GM19328 (cell line): ENCODE measurements at regions not wholly inside any gene's neighbourhood (a gene's known extent, or its start where the extent isn't known, plus 50 kb on each side); places are given as distances from the start of the nearest gene placed in this dataset.
"Not testable (repeated sequence)": the region's sequence is repeated elsewhere in the genome, so short reads cannot be mapped to it uniquely, and the experiment has no call there.

ENCODE experiments used
- ATAC-seq: cut with Tn5 transposase; IDR thresholded peaks from one replicate; pipeline ENCODE4 v1.9.1; 2021; ENCODE audit warnings: mild to moderate bottlenecking, moderate library complexity; ENCODE audit not compliant: unreplicated experiment

GRCh38 chr13:22770891-22771290 lies 409.9 kb upstream of the SGCG start:
- ATAC-seq: no peak

GRCh38 chr13:22773465-22773864 lies 407.3 kb upstream of the SGCG start:
- ATAC-seq: no peak

DNA sequence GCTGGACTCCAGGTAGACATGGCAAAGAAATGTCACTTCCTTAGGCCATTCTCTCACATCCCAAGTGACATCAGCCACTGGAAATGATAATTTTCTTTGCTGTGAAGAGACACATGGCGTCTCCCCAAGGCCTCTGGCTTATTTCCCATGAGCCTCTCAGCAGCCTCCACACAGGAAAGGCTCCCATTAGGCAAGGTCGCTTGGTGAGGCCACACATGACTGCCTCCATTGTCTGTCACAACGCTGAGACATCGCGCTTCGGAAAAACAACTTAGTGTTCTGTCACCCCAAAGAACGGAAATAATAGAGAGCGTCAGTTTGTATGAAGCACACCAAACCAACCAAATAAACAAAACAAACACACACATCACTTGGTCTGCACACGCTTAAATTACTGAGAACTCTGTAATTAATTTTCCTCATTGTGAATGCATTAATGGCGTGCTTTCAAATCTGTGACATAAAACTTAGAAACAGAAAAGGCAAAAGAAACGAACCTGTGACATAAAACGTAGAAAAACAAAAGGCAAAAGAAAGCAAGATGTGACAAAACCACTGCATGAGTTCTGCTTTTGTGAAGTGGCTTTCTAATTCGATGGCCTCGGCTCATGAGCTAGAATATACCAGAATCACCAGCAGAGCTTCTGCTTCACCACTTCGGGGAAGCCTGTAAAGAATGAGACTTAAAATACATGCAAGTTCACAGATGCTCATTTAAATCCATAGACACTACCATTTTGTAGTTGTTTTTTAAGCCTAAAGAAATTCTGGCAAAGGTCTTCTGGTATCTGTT lies 404.2 kb upstream of the SGCG start:
- ATAC-seq: no peak

- ATAC-seq: no peak
These were observed 403.6 kb upstream of the SGCG start for GRCh38 chr13:22777207-22777606.

DNA sequence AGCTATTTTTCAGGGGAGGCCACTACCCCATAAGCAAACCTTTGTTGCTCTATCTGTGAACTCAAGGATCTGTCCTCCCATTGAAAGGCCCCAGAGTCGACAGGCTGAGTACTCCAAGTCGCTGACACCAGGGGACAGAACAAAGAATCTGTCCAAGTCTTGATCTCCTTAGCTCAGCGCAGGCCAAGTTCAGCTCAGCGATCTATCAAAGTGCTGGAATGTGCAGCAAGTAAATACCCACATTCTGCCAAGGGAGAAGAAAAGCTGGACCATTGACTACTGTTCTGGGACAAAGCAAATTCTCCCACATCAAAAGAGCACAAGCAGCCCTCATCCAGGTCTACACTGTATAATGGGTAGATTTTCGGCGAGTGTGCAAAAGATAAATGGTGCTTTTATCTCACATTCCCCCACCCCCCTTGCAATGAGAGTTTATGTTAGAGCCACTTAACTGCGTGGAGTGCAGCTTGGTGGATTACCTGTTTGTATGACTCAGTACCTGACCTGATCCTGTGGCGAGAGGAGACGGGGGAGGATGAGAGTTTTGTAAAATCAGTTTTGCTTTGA lies 391.7 kb upstream of the SGCG start:
- no peak for ATAC-seq

- ATAC-seq: no peak
These were observed 390.9 kb upstream of the SGCG start for GRCh38 chr13:22789916-22790315.

GRCh38 chr13:22793598-22794134 lies 387.1 kb upstream of the SGCG start:
- no peak for ATAC-seq

DNA sequence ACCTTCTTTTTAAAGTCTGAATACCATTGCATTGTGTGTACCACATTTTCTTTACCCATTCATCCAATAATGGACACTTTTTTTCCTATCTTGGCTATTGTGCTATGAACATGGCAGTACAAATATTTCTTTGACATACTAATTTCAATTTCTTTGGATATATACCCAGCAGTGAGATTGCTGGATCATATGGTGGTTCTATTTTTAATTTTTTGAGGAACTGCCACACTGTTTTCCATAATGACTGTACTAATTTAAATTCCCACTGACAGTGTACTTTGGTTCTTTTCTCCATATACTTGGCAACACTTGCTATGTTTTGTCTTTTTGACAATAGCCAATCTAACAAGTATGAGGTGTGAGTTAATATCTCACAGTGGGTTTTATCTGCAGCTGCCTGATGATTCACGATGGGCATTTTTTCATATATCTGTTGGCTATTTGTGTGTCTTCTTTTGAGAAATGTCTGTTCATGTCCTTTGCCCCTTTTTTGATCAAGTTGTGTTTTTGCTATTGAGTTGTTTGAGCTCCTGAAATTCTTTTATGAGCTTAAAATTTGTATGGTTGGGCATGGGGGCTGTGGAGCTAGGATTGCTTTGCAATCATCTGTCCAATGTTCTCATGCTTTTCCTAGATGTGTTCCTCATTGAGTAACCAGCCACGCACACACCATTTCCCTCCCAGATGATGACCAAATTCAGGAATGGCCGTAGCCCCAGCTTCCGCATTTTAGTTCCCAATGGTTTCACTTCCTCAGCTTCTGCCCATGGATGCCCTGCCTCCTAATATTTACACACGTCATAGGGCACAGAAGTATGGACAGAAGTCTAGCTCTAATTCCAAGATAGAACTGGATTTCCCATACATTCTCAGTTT lies 380.0 kb upstream of the SGCG start:
- ATAC-seq: no peak

DNA sequence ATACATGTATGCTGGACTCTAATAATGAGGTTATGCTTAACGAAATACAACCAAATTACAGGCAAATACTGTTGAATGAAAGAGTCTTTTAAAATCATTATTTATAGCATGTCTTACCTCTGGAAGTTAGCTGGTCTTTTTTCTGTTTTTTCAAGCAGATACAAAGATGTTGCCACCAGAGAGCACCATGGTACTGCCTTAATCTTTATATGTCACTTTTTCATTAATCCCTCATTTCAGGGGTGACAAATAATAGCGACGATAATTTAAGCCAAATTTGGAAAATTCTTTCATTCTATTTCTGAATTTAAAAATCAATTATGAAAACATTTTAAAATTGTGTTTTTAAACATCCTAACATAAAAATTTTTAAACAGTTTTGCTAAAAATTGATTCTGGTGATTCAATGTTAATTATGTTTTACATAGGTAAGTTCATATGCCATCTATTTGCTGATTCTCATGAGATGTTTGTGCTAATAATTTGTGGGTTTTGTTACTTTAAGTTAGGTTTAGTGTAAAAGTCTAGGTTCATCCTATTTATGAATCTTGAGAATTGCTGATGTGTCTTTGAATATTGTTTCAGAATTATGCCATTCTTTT lies 379.3 kb upstream of the SGCG start:
- ATAC-seq: no peak

GRCh38 chr13:22812793-22813192 lies 368.0 kb upstream of the SGCG start:
- ATAC-seq: no peak

DNA sequence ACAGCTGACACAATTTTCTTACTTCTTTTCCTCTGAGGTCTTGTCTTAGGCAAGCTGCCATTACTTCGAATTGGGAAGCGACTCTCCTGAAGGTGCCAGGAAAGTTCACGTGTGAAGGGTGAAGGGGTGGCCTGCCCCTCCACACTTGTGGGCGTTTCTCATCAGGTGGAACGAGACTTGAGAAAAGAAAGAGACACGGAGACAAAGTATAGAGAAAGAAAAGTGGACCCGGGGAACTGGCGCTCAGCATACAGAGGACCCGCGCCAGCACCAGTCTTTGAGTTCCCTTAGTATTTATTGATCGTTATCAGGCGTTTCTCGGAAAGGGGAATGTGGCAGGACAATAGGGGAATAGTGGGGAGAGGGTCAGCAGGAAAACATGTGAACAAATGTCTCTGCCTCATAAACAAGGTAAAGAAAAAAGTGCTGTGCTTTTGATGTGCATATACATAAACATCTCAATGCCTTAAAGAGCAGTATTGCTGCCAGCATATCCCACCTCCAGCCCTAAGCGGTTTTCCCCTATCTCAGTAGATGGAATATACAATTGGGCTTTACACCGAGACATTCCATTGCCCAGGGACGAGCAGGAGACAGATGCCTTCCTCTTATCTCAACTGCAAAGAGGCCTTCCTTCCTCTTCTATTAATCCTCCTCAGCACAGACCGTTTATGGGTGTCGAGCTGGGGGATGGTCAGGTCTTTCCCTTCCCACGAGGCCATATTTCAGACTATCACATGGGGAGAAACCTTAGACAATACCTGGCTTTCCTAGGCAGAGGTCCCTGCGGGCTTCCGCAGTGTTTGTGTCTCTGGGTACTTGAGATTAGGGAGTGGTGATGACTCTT lies 367.0 kb upstream of the SGCG start:
- ATAC-seq: not testable (repeated sequence)

- ATAC-seq: not testable (repeated sequence)
These were observed 366.3 kb upstream of the SGCG start for GRCh38 chr13:22814433-22814832.

GRCh38 chr13:22821589-22821988 lies 359.2 kb upstream of the SGCG start:
- ATAC-seq: no peak

DNA sequence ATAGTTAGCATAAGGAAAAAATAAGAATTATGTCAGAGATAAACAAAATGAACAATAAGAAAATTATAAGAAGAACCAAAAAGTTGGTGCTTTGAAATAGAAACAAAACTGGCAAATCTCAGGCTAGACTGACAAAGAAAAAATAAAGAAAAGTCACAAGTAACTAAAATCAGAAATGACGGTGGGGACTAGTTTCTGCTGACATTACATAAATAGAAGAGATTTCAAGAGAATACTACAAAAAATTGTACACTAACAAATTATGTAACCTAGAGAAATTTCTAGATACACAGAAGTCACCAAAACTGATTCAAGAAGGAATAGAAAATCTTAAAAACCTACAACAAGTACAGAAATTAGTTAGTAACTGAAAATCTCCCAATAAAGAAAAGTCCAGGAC lies 355.6 kb upstream of the SGCG start:
- ATAC-seq: no peak

DNA sequence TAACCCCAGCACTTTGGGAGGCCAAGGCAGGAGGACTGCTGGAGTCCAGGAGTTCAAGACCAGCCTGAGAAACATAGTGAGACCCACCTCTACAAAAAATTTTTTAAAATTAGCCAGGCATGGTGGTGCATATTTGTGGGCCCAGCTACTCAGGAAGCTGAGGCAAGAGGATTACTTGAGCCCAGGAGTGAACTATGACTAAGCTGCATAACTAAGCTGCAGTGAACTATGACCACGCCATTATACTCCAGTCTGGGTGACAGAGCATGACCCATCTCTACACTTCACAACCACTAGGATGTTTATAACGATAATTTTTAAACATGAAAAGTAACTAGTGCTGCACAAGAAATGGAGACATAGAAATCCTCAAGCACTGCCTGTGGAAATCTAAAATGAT lies 352.7 kb upstream of the SGCG start:
- ATAC-seq: no peak

DNA sequence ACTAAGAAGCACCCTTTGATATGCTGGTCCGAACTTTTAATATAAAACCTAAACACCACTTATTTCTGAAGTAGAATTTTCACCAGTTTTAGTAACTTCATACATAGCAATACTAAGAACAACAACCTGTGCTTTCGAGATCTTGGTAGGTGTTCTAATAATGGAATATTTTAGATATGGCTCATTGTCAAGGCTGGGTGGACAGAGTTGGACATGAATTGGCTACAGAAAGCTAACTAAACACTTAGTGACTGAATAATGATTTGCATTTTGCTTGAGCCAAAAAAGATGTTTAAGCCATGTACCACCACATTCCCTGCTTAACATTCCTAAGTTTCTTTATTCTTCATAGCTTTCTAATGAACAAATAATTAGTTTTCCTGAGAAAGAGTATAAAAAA lies 344.3 kb upstream of the SGCG start:
- ATAC-seq: no peak

GRCh38 chr13:22837980-22838647 lies 342.7 kb upstream of the SGCG start:
- no peak for ATAC-seq

- ATAC-seq: no peak
These were observed 340.9 kb upstream of the SGCG start for GRCh38 chr13:22839603-22840530.

GRCh38 chr13:22846551-22846950 lies 334.2 kb upstream of the SGCG start:
- ATAC-seq: no peak
